ENCODE measurements at regions not wholly inside any gene's neighbourhood (a gene's known extent, or its start where the extent isn't known, plus 50 kb on each side); places are given as distances from the start of the nearest gene placed in this dataset.

GRCh38 chr16:24668481-24669061 lies 60.9 kb upstream of the TNRC6A start:
- no peaks in the 10 kb centered on the region for H3K9me2 ChIP-seq (ENCODE audit: insufficient read depth)
- peak overlapping the region; percentile 98 for H3K27ac ChIP-seq
- in situ Hi-C loops (cut with MboI) = no loop called here
- H2AFZ ChIP-seq = peak overlapping the region; percentile 3
- no peaks in the 10 kb centered on the region for H4K20me1 ChIP-seq (ENCODE audit: insufficient read depth)
- no peaks in the 10 kb centered on the region for H3K9me3 ChIP-seq (ENCODE audit: low read depth)
- H3K36me3 ChIP-seq (ENCODE audit: low read depth) = no peaks in the 10 kb centered on the region
- WGBS, 2 experiments (ENCODE audit: low coverage in 1 of 2, low lambda C conversion rate in 2 of 2, missing lambda C conversion rate in 2 of 2) = 7 to 8% methylated on average over 9 of the region's 9 CpGs
- no peak for TF ChIP-seq EZH2 (IDR thresholded peaks at IDR 0.05; ENCODE audit: insufficient read depth, poor library complexity, severe bottlenecking)
- TF ChIP-seq EZH2phosphoT487 (IDR thresholded peaks at IDR 0.05; ENCODE audit: insufficient read depth, low read depth) = no peak
- peak overlapping the region; percentile 38 for H3K4me2 ChIP-seq (ENCODE audit: unreplicated experiment)
- DNase-seq = peak; percentile 93
- no peaks in the 10 kb centered on the region for H3K27me3 ChIP-seq (replicated peaks; ENCODE audit: insufficient read depth)
- no peaks in the 10 kb centered on the region for H3K79me2 ChIP-seq (ENCODE audit: insufficient read depth)
- peak overlapping the region; percentile 80 for H3K9ac ChIP-seq
- peaks cover 35% of the 10 kb centered on the region for H3F3A ChIP-seq (ENCODE audit: insufficient read depth)
- H3K4me1 ChIP-seq (ENCODE audit: insufficient read depth) = peaks cover 26% of the 10 kb centered on the region
- H3K4me3 ChIP-seq = peak overlapping the region; percentile 25

DNA sequence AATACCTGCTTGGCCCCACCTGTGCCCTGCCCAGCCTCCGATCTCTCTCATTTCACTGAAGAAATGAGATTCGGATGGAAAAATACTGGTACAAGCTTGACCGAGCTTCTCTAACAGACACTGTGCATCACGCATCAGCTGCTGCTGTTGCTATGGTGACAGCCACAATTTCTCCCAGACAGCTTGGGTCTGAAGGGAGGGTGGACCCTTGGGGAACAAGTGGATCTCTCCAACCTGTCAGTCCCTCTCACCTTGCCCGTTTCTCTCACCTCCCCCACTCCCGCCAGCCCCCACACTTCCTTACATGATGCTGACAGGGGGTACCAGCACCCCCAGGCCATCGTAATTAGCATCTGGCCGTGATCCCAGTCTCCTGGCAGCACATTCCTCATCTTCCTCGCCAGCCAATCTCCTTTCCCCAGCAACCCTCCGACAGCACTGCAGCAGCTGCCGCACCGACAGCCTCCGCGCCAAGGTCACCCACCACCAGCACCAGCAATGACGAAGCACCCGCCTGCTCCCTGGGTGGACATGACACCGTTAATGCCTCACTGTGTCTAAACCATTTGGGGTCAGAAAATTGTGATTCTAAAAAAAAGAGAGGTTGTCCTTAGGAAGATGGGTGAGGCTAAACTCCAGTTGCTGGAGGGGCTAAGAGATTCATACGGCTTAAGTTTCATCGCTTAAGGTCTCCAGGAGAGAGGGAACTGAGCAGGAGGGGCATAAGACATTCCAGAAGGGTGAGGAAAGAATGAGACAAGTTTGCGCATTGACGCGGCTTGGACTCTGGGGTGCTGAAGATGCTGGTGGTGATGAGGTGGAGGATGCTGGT lies 58.6 kb upstream of the TNRC6A start:
- Histone ChIP-seq H3K9me2 (ENCODE audit: insufficient read depth) (no peaks in the 10 kb centered on the region), H3K27me3 (replicated peaks; ENCODE audit: insufficient read depth) (no peaks in the 10 kb centered on the region), H4K20me1 (ENCODE audit: insufficient read depth) (no peaks in the 10 kb centered on the region), H3K9me3 (ENCODE audit: low read depth) (no peaks in the 10 kb centered on the region), H3K4me1 (ENCODE audit: insufficient read depth) (peaks cover 26% of the 10 kb centered on the region), H3F3A (ENCODE audit: insufficient read depth) (peaks cover 35% of the 10 kb centered on the region), H3K9ac (peak overlapping the region; percentile 62), H3K27ac (peak overlapping the region; percentile 98), H2AFZ (peak overlapping the region; percentile 59), H3K79me2 (ENCODE audit: insufficient read depth) (no peaks in the 10 kb centered on the region), H3K4me2 (ENCODE audit: unreplicated experiment) (peak overlapping the region; percentile 63), H3K4me3 (peak overlapping the region; percentile 18), H3K36me3 (ENCODE audit: low read depth) (no peaks in the 10 kb centered on the region)
- TF ChIP-seq EZH2phosphoT487 (IDR thresholded peaks at IDR 0.05; ENCODE audit: insufficient read depth, low read depth) (no peak), EZH2 (IDR thresholded peaks at IDR 0.05; ENCODE audit: insufficient read depth, poor library complexity, severe bottlenecking) (no peak)
- in situ Hi-C loops (cut with MboI) = no loop called here
- DNase-seq = peak; percentile 93
- WGBS, 2 experiments (ENCODE audit: low coverage in 1 of 2, low lambda C conversion rate in 2 of 2, missing lambda C conversion rate in 2 of 2) = 2 to 3% methylated on average over 20 to 22 of the region's 22 CpGs

DNA sequence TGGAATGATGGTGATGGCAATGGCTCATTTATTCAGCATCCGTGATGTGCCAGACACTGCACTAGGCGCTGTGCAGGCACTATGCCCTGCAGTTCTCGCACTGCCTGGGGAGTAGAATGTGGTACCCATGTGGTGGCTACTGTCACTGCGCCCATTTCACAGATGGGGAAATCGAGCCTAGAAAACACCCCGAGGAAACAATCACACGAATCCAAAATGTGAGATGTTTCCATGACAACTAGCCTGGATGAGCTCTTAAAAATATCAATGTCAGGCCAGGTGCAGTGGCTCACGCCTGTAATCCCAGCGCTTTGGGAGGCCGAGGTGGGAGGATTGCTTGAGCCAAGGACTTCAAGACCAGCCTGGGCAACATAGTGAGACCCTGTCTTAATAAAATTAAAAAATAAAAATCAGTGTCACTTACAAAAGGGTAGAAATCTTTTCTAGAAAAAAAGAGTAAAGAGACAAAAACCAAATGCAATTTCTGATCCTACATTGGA lies 57.9 kb upstream of the TNRC6A start:
- H3K79me2 ChIP-seq (ENCODE audit: insufficient read depth) = no peaks in the 10 kb centered on the region
- in situ Hi-C loops (cut with MboI) = no loop called here
- no peaks in the 10 kb centered on the region for H4K20me1 ChIP-seq (ENCODE audit: insufficient read depth)
- H3K9me2 ChIP-seq (ENCODE audit: insufficient read depth) = no peaks in the 10 kb centered on the region
- H3K27me3 ChIP-seq (replicated peaks; ENCODE audit: insufficient read depth) = no peaks in the 10 kb centered on the region
- H2AFZ ChIP-seq = no peak overlapping the region; the same call in 1 of the 2 replicates
- peak overlapping the region; percentile 98; the same call in 1 of the 2 replicates for H3K27ac ChIP-seq
- no peak for DNase-seq
- H3K4me1 ChIP-seq (ENCODE audit: insufficient read depth) = peaks cover 26% of the 10 kb centered on the region
- no peak overlapping the region for H3K4me3 ChIP-seq
- no peak overlapping the region for H3K4me2 ChIP-seq (ENCODE audit: unreplicated experiment)
- H3F3A ChIP-seq (ENCODE audit: insufficient read depth) = peaks cover 35% of the 10 kb centered on the region
- H3K9me3 ChIP-seq (ENCODE audit: low read depth) = no peaks in the 10 kb centered on the region
- H3K36me3 ChIP-seq (ENCODE audit: low read depth) = no peaks in the 10 kb centered on the region
- no peak for TF ChIP-seq EZH2 (IDR thresholded peaks at IDR 0.05; ENCODE audit: insufficient read depth, poor library complexity, severe bottlenecking)
- TF ChIP-seq EZH2phosphoT487 (IDR thresholded peaks at IDR 0.05; ENCODE audit: insufficient read depth, low read depth) = no peak
- WGBS, 2 experiments (ENCODE audit: low coverage in 1 of 2, low lambda C conversion rate in 2 of 2, missing lambda C conversion rate in 2 of 2) = 47 to 50% methylated on average over 10 of the region's 10 CpGs
- no peak overlapping the region; the same call in 1 of the 2 replicates for H3K9ac ChIP-seq

DNA sequence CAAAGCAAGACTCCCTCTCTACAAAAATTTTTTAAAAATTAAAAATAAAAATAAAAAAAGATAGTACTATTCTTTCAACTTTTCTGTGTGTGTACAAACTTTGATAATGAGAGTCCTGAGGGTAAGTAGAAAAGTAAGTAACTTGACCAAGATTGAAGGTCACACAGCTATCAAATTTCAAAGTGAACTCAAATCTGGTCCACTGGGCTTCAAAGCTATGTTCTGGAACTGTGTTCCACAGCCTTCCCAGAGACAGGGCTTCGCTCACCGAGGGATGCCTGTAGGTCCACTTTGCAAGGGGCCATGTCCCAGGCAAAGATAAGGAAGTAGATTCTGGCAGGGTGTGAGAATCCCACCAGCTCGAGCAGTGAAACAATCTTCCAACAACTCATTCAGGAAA lies 56.3 kb upstream of the TNRC6A start:
- Histone ChIP-seq H3K4me2 (ENCODE audit: unreplicated experiment) (no peak overlapping the region), H3K9me2 (ENCODE audit: insufficient read depth) (no peaks in the 10 kb centered on the region), H3K36me3 (ENCODE audit: low read depth) (no peaks in the 10 kb centered on the region), H2AFZ (no peak overlapping the region), H3K9ac (no peak overlapping the region), H3K9me3 (ENCODE audit: low read depth) (no peaks in the 10 kb centered on the region), H3K27me3 (replicated peaks; ENCODE audit: insufficient read depth) (no peaks in the 10 kb centered on the region), H3F3A (ENCODE audit: insufficient read depth) (peaks cover 29% of the 10 kb centered on the region), H3K27ac (no peak overlapping the region), H3K4me3 (no peak overlapping the region), H3K79me2 (ENCODE audit: insufficient read depth) (no peaks in the 10 kb centered on the region), H4K20me1 (ENCODE audit: insufficient read depth) (no peaks in the 10 kb centered on the region), H3K4me1 (ENCODE audit: insufficient read depth) (peaks cover 26% of the 10 kb centered on the region)
- whole genome bisulfite sequencing, 2 experiments (ENCODE audit: low coverage in 1 of 2, low lambda C conversion rate in 2 of 2, missing lambda C conversion rate in 2 of 2) = 97 to 100% methylated on average over 3 of the region's 3 CpGs
- no peak for TF ChIP-seq EZH2phosphoT487 (IDR thresholded peaks at IDR 0.05; ENCODE audit: insufficient read depth, low read depth)
- no peak for TF ChIP-seq EZH2 (IDR thresholded peaks at IDR 0.05; ENCODE audit: insufficient read depth, poor library complexity, severe bottlenecking)
- no peak for DNase-seq
- in situ Hi-C loops (cut with MboI) = no loop called here

Measured in GM23248 (cell line).